ENCODE measurements at regions not wholly inside any gene's neighbourhood (a gene's known extent, or its start where the extent isn't known, plus 50 kb on each side); places are given as distances from the start of the nearest gene placed in this dataset.

DNA sequence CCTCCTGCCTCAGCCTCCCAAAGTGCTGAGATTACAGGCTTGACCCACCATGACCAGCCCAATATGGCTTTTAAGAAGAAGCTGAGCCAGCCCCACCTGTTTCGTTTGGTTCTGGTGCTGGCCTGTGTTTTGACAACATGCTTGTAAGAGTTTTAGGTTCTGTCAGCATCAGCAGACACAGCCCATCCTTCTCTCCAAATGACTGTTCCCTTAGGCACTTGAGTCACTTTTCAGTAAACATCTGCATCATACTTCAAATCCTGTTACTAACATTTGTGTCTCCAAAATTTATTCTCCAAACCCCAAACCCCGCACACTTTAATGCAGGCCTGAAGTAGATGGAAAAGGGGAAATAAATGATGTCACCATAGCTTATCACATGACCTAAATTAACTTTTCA lies 1118.5 kb downstream of the TSN start:
- TF ChIP-seq, protein P1, sequence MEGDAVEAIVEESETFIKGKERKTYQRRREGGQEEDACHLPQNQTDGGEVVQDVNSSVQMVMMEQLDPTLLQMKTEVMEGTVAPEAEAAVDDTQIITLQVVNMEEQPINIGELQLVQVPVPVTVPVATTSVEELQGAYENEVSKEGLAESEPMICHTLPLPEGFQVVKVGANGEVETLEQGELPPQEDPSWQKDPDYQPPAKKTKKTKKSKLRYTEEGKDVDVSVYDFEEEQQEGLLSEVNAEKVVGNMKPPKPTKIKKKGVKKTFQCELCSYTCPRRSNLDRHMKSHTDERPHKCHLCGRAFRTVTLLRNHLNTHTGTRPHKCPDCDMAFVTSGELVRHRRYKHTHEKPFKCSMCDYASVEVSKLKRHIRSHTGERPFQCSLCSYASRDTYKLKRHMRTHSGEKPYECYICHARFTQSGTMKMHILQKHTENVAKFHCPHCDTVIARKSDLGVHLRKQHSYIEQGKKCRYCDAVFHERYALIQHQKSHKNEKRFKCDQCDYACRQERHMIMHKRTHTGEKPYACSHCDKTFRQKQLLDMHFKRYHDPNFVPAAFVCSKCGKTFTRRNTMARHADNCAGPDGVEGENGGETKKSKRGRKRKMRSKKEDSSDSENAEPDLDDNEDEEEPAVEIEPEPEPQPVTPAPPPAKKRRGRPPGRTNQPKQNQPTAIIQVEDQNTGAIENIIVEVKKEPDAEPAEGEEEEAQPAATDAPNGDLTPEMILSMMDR (IDR thresholded peaks at IDR 0.05) = no peak
- no peak for TF ChIP-seq POLR2A (IDR thresholded peaks at IDR 0.05)

Measured in Peyer's patch (tissue), 4 donors.